ENCODE measurements at regions not wholly inside any gene's neighbourhood (a gene's known extent, or its start where the extent isn't known, plus 50 kb on each side); places are given as distances from the start of the nearest gene placed in this dataset.

- Histone ChIP-seq H3K23ac (ENCODE audit: insufficient read length, low read depth, low read length) (no peak overlapping the region), H3T11ph (ENCODE audit: low read length) (no peak overlapping the region), H3K79me1 (ENCODE audit: insufficient read depth, low read depth, low read length, poor library complexity, severe bottlenecking) (no peaks in the 10 kb centered on the region), H3K23me2 (ENCODE audit: insufficient read length, low read depth, low read length, poor library complexity, severe bottlenecking) (no peaks in the 10 kb centered on the region), H3K79me2 (ENCODE audit: insufficient read depth, low read length) (no peaks in the 10 kb centered on the region), H2AK5ac (ENCODE audit: insufficient read length, low read length) (no peak overlapping the region), H3K56ac (ENCODE audit: insufficient read length, low read depth, low read length) (no peak overlapping the region), H4K8ac (replicated peaks; ENCODE audit: insufficient read length, low read depth, low read length) (no peak overlapping the region), H3K9ac (ENCODE audit: extremely low read depth, insufficient read length, low read length) (no peak overlapping the region), H3K4me2 (ENCODE audit: insufficient read depth, insufficient read length, low read length) (no peak overlapping the region), H2BK15ac (ENCODE audit: low read depth, low read length) (no peak overlapping the region), H3K27me3 (ENCODE audit: insufficient read depth, low read length) (no peaks in the 10 kb centered on the region), H4K20me1 (ENCODE audit: control insufficient read depth, insufficient read depth, insufficient read length) (no peaks in the 10 kb centered on the region), H4K91ac (ENCODE audit: insufficient read length, low read depth, low read length) (no peak overlapping the region), H2AFZ (ENCODE audit: low read length) (no peak overlapping the region), H2BK20ac (ENCODE audit: low read depth, low read length, poor library complexity, severe bottlenecking) (no peak overlapping the region), H3K14ac (ENCODE audit: insufficient read depth, low read length) (no peak overlapping the region), H2BK5ac (ENCODE audit: insufficient read length, low read length) (no peak overlapping the region), H3K4ac (ENCODE audit: low read depth, low read length) (no peak overlapping the region), H3K4me1 (ENCODE audit: insufficient read depth, low read length) (peaks cover 5% of the 10 kb centered on the region; the same call in 1 of the 2 replicates), H4K5ac (ENCODE audit: insufficient read length, low read depth, low read length) (no peak overlapping the region), H2BK12ac (ENCODE audit: insufficient read length, low read depth, low read length) (no peak overlapping the region), H2BK120ac (ENCODE audit: low read depth, low read length, poor library complexity, severe bottlenecking) (no peak overlapping the region), H3K18ac (ENCODE audit: insufficient read length, low read depth, low read length) (no peak overlapping the region), H3K9me3 (ENCODE audit: control insufficient read depth, low read depth, low read length) (no peaks in the 10 kb centered on the region), H3K27ac (ENCODE audit: insufficient read length, low read depth, low read length) (no peak overlapping the region)
- no peak for DNase-seq
- H3K9me3 Mint-ChIP-seq: no peaks in the 10 kb centered on the region
- no peak overlapping the region for H3K4me3 Mint-ChIP-seq
- no CpG with 5 or more reads among the region's 5 CpGs for WGBS (ENCODE audit: extremely low coverage, insufficient read length, low lambda C conversion rate)
- TF ChIP-seq CTCF (conservative IDR thresholded peaks at IDR 0.05): no peak
- no peaks in the 10 kb centered on the region for H3K27me3 Mint-ChIP-seq (ENCODE audit: low read depth)
- no peaks in the 10 kb centered on the region for H3K36me3 Mint-ChIP-seq (ENCODE audit: insufficient read depth in 1 of 3, low read depth in 3 of 3)
- H3K27ac Mint-ChIP-seq: no peak overlapping the region
- H3K4me1 Mint-ChIP-seq: peaks cover 9 to 20% of the 10 kb centered on the region in 2 experiments
These were observed 122.8 kb downstream of the GMNC start for GRCh38 chr3:190739641-190740185.
